ENCODE measurements at regions not wholly inside any gene's neighbourhood (a gene's known extent, or its start where the extent isn't known, plus 50 kb on each side); places are given as distances from the start of the nearest gene placed in this dataset.

- Histone ChIP-seq H3K79me2 (ENCODE audit: control insufficient read depth, insufficient read depth, low read length) (no peaks in the 10 kb centered on the region), H2AFZ (ENCODE audit: low read depth, low read length) (no peak overlapping the region), H3K9me3 (replicated peaks; ENCODE audit: control insufficient read depth, insufficient read depth, low read length) (no peaks in the 10 kb centered on the region), H3K9me1 (replicated peaks; ENCODE audit: control insufficient read depth, extremely low read depth, insufficient read depth, low read length) (no peaks in the 10 kb centered on the region), H3K4me3 (replicated peaks in 1 of 3; ENCODE audit: insufficient read depth in 1 of 3, low read depth in 1 of 3, low read length in 3 of 3) (no peak overlapping the region), H3K4me2 (ENCODE audit: insufficient read depth, low read length) (no peak overlapping the region), H4K20me1 (replicated peaks; ENCODE audit: control insufficient read depth, extremely low read depth, insufficient read depth, low read length) (no peaks in the 10 kb centered on the region), H3K27ac (ENCODE audit: insufficient read depth, low read depth, low read length) (no peak overlapping the region), H3K4me1 (ENCODE audit: control insufficient read depth, extremely low read depth, insufficient read depth, low read length) (no peaks in the 10 kb centered on the region), H3K9ac (replicated peaks; ENCODE audit: extremely low read depth, insufficient read depth, low read length) (no peak overlapping the region), H3K27me3 (ENCODE audit: control insufficient read depth in 2 of 2, insufficient read depth in 2 of 2, low read length in 2 of 2) (no peaks in the 10 kb centered on the region), H3K36me3 (ENCODE audit: control insufficient read depth in 2 of 2, extremely low read depth in 1 of 2, insufficient read depth in 2 of 2, low read length in 2 of 2) (no peaks in the 10 kb centered on the region)
- DNase-seq (ENCODE audit: low read depth, low spot score): no peak
- CTCF ChIA-PET: no interaction called here
- intact Hi-C loops (cut with micrococcal nuclease): no loop called here
- FAIRE-seq: no peak
- dilution Hi-C loops (cut with MboI; ENCODE audit: extremely low pct_ligation_motif_present, low sequenced_read_pairs): no loop called here
- POLR2A ChIA-PET: no interaction called here
- TF ChIP-seq POLR2A (IDR thresholded peaks at IDR 0.05; ENCODE audit: low read depth, low read length) (no peak), EZH2 (IDR thresholded peaks at IDR 0.05; ENCODE audit: borderline replicate concordance, low read depth, low read length, severe bottlenecking) (no peak), JUN (IDR thresholded peaks at IDR 0.05; ENCODE audit: borderline replicate concordance, insufficient read depth, insufficient read length, low read depth) (no peak), GATA2 (IDR thresholded peaks at IDR 0.05; ENCODE audit: insufficient read depth, insufficient read length, low read depth, low read length) (no peak), MYC (IDR thresholded peaks at IDR 0.05; ENCODE audit: low read depth, low read length) (no peak), MAX (IDR thresholded peaks at IDR 0.05; ENCODE audit: insufficient read depth, insufficient read length) (no peak), FOS (IDR thresholded peaks at IDR 0.05; ENCODE audit: borderline replicate concordance, insufficient read depth, low read length) (no peak), CTCF (IDR thresholded peaks at IDR 0.05; ENCODE audit: extremely low read depth in 1 of 2, insufficient read depth in 1 of 2, low read depth in 1 of 2, low read length in 2 of 2) (no peak), POLR2AphosphoS5 (IDR thresholded peaks at IDR 0.05; ENCODE audit: insufficient read depth, low read depth, low read length) (no peak)
- no TSS peak for BruUV-seq (replicated peaks)
Observed at GRCh38 chr2:117500721-117501120, 313.8 kb upstream of the DDX18 start.
